HepG2 (cell line): ENCODE measurements at regions not wholly inside any gene's neighbourhood (a gene's known extent, or its start where the extent isn't known, plus 50 kb on each side); places are given as distances from the start of the nearest gene placed in this dataset.

ENCODE experiments used
- ATAC-seq: fragments of 200-7000 bp; cut with Tn5 transposase; 3 replicates; pipeline ENCODE4 v1.9.1; 2020; ENCODE audit warnings: mild to moderate bottlenecking, moderate library complexity
- BruUV-seq: library from RNA; stranded (reverse); fragments of 400-500 nt; replicated peaks from 2 replicates; lab custom pipeline; 2021; lab: Mats Ljungman, UMichigan
- CTCF ChIA-PET: fragments of 300-600 bp; formaldehyde crosslinking; extraction: SDS; loops from one replicate; lab custom pipeline; 2021; ENCODE audit warnings: low total read pairs, inconsistent platforms, low intra/inter-chr PET ratio; lab: Yijun Ruan, JAX
- POLR2A ChIA-PET: fragments of 350-600 bp; sonication (Branson Sonifier 250); formaldehyde crosslinking; loops from one replicate; lab custom pipeline; 2020; ENCODE audit warnings: antibody characterized with exemption, inconsistent platforms; lab: Yijun Ruan, JAX
- DNase-seq: peaks from one replicate; pipeline ENCODE4 v3.0.0-alpha.2; 2015; ENCODE audit warnings: low spot score
- FAIRE-seq: peaks from 3 replicates; lab custom pipeline; 2011; peaks lifted over from hg19 to GRCh38; lab: Jason Lieb, UNC
- H2AFZ ChIP-seq: one replicate; pipeline ENCODE4 v1.6.1; 2011; ENCODE audit warnings: low read length, inconsistent platforms
- H3K27ac ChIP-seq: fragments of 300-600 bp; 3 replicates; pipeline ENCODE4 v1.8.0; 2011; ENCODE audit warnings: mixed run types, mild to moderate bottlenecking, mixed read lengths, low read length, inconsistent platforms; ENCODE audit not compliant: insufficient read depth; ENCODE audit errors: extremely low read length
- H3K27me3 ChIP-seq, 2 experiments: fragments of 200-600 bp in 1 of 2; 2 replicates in 1 of 2; 3 replicates in 1 of 2; pipeline versions ENCODE4 v1.6.0 to v1.8.0; 2011; ENCODE audit warnings: low read length in 2 of 2, mild to moderate bottlenecking in 2 of 2, moderate library complexity in 2 of 2, inconsistent platforms in 1 of 2; ENCODE audit not compliant: insufficient read depth in 2 of 2, control insufficient read depth in 1 of 2
- H3K36me3 ChIP-seq, 2 experiments: fragments of 200-600 bp in 1 of 2; replicated peaks in 1 of 2; 2 replicates in 1 of 2; 3 replicates in 1 of 2; pipeline versions ENCODE4 v1.5.1 to v1.8.0; 2011; ENCODE audit warnings: low read length in 2 of 2, inconsistent platforms in 1 of 2; ENCODE audit not compliant: insufficient read depth in 2 of 2, control insufficient read depth in 1 of 2
- H3K4me1 ChIP-seq: 2 replicates; pipeline ENCODE4 v1.5.1; 2012; ENCODE audit warnings: low read length, inconsistent platforms; ENCODE audit not compliant: insufficient read depth
- H3K4me2 ChIP-seq: 2 replicates; pipeline ENCODE4 v1.6.0; 2011; ENCODE audit warnings: low read depth, low read length, inconsistent platforms
- H3K4me3 ChIP-seq, 3 experiments: fragments of 200-600 bp in 1 of 3; sonication (generic), shearing (Covaris generic) in 1 of 3; replicated peaks in 1 of 3; 2 replicates each; pipeline ENCODE4 v1.5.1; 2011 to 2016; ENCODE audit warnings: low read length in 3 of 3, inconsistent platforms in 2 of 3, low read depth in 2 of 3, mild to moderate bottlenecking in 2 of 3, control low read depth in 1 of 3, mixed read lengths in 1 of 3; ENCODE audit not compliant: insufficient read depth in 1 of 3
- H3K79me2 ChIP-seq: one replicate; pipeline ENCODE4 v1.6.1; 2011; ENCODE audit warnings: low read length, inconsistent platforms; ENCODE audit not compliant: insufficient read depth
- H3K9ac ChIP-seq: 2 replicates; pipeline ENCODE4 v1.6.0; 2011; ENCODE audit warnings: mild to moderate bottlenecking, low read depth, low read length, inconsistent platforms; ENCODE audit not compliant: insufficient read depth
- H3K9me3 ChIP-seq: 2 replicates; pipeline ENCODE4 v1.5.1; 2012; ENCODE audit warnings: mild to moderate bottlenecking, low read length
- H4K20me1 ChIP-seq: 2 replicates; pipeline ENCODE4 v1.6.0; 2011; ENCODE audit warnings: inconsistent platforms, mild to moderate bottlenecking, low read length, moderate library complexity; ENCODE audit not compliant: insufficient read depth
- BCL6 ChIP-seq: IDR thresholded peaks from 2 replicates; pipeline ENCODE4 v1.6.1; 2016; ENCODE audit warnings: missing genetic modification reagents, missing compliant biosample characterization
- CBX5 ChIP-seq: sonication (generic); formaldehyde crosslinking; IDR thresholded peaks from 2 replicates; pipeline ENCODE4 v1.4.0; 2020; ENCODE audit warnings: missing genetic modification reagents, borderline replicate concordance
- CERS6 ChIP-seq: sonication (generic); formaldehyde crosslinking; IDR thresholded peaks from 2 replicates; pipeline ENCODE4 v1.5.0; 2020; ENCODE audit warnings: missing genetic modification reagents
- ELF3 ChIP-seq: IDR thresholded peaks from 2 replicates; pipeline ENCODE4 v1.6.1; 2016; ENCODE audit warnings: missing genetic modification reagents, missing compliant biosample characterization
- EP300 ChIP-seq, 3 experiments: sonication (generic) in 1 of 3; formaldehyde crosslinking in 1 of 3; IDR thresholded peaks; 2 replicates each; pipeline versions ENCODE4 v1.5.1 to v1.6.1; 2011 to 2020; ENCODE audit warnings: low read depth in 2 of 3, low read length in 2 of 3, borderline replicate concordance in 1 of 3, improper control_type of control experiment in 1 of 3, mild to moderate bottlenecking in 1 of 3, missing genetic modification reagents in 1 of 3, moderate library complexity in 1 of 3
- ERF ChIP-seq: IDR thresholded peaks from 2 replicates; pipeline ENCODE4 v1.6.1; 2018; ENCODE audit warnings: missing biosample characterization, missing genetic modification reagents
- HNRNPL ChIP-seq: fragments of 200-400 bp; formaldehyde crosslinking; IDR thresholded peaks from 2 replicates; pipeline ENCODE4 v1.6.1; 2017; ENCODE audit warnings: mild to moderate bottlenecking, low read depth, low read length
- MYC ChIP-seq: sonication (generic); formaldehyde crosslinking; IDR thresholded peaks from 2 replicates; pipeline ENCODE4 v1.9.0; 2021; ENCODE audit warnings: missing genetic modification reagents, borderline replicate concordance
- NCOR1 ChIP-seq: fragments of 200-600 bp; sonication (generic); IDR thresholded peaks from 2 replicates; pipeline ENCODE4 v1.7.0; 2017; ENCODE audit warnings: antibody characterized with exemption, low read length, borderline replicate concordance
- PBX3 ChIP-seq: sonication (generic); formaldehyde crosslinking; IDR thresholded peaks from 2 replicates; pipeline ENCODE4 v1.8.1; 2023; ENCODE audit warnings: missing genetic modification reagents, inconsistent platforms, borderline replicate concordance
- RCOR2 ChIP-seq: IDR thresholded peaks from 2 replicates; pipeline ENCODE4 v1.6.1; 2016; ENCODE audit warnings: missing biosample characterization, missing genetic modification reagents
- SNRNP70 ChIP-seq: fragments of 200-400 bp; formaldehyde crosslinking; IDR thresholded peaks from 2 replicates; pipeline ENCODE4 v1.6.1; 2017; ENCODE audit warnings: mild to moderate bottlenecking, low read depth, low read length, moderate library complexity
- TRIM22 ChIP-seq: fragments of 450-650 bp; IDR thresholded peaks from 2 replicates; pipeline ENCODE4 v1.6.1; 2017
- ZNF160 ChIP-seq: sonication (generic); formaldehyde crosslinking; IDR thresholded peaks from 2 replicates; pipeline ENCODE4 v1.8.0; 2022; ENCODE audit warnings: mild to moderate bottlenecking, inconsistent platforms, missing genetic modification reagents
- ZNF274 ChIP-seq: sonication (generic); formaldehyde crosslinking; IDR thresholded peaks from 2 replicates; pipeline ENCODE4 v1.5.1; 2020; ENCODE audit warnings: mild to moderate bottlenecking, missing genetic modification reagents
- ZNF333 ChIP-seq: sonication (generic); formaldehyde crosslinking; IDR thresholded peaks from 2 replicates; pipeline ENCODE4 v1.4.0; 2020; ENCODE audit warnings: mild to moderate bottlenecking, missing genetic modification reagents, borderline replicate concordance
- ZNF615 ChIP-seq: sonication (generic); formaldehyde crosslinking; IDR thresholded peaks from 2 replicates; pipeline ENCODE4 v1.5.0; 2020; ENCODE audit warnings: mild to moderate bottlenecking, missing genetic modification reagents, borderline replicate concordance
- ZNF672 ChIP-seq: sonication (generic); formaldehyde crosslinking; IDR thresholded peaks from 2 replicates; pipeline ENCODE4 v1.8.1; 2022; ENCODE audit warnings: missing genetic modification reagents
- ZNF674 ChIP-seq: sonication (generic); formaldehyde crosslinking; IDR thresholded peaks from 2 replicates; pipeline ENCODE4 v1.5.0; 2020; ENCODE audit warnings: low read depth, mild to moderate bottlenecking, missing genetic modification reagents
- WGBS: methylation state at CpG from one replicate; pipeline ENCODE4 v1.1.6; 2017; ENCODE audit warnings: low lambda C conversion rate; 5-methylcytosine and 5-hydroxymethylcytosine counted together
- in situ Hi-C: cut with HindIII; loops from 2 replicates; pipeline ENCODE4 v1.10.0; 2017; ENCODE audit warnings: low pct_unique_long_range_greater_than_20kb; ENCODE audit not compliant: extremely low pct_ligation_motif_present
- intact Hi-C: fragments of 100-400 bp; cut with micrococcal nuclease; formaldehyde crosslinking; loops from one replicate; pipeline ENCODE4 v1.10.0; 2022; ENCODE audit not compliant: unreplicated experiment

GRCh38 chr13:111480503-111480902 lies 160.1 kb downstream of the TEX29 start:
- DNase-seq = no peak
- no peak overlapping the region for H3K27ac ChIP-seq
- no peak for ATAC-seq
- POLR2A ChIA-PET = no interaction called here
- in situ Hi-C loops (no loop called here), intact Hi-C loops (no loop called here)
- no peak overlapping the region for H3K4me2 ChIP-seq
- H3K4me3 ChIP-seq = no peak overlapping the region
- no peak overlapping the region for H3K9ac ChIP-seq
- no peaks in the 10 kb centered on the region for H4K20me1 ChIP-seq
- no peaks in the 10 kb centered on the region for H3K79me2 ChIP-seq
- no peaks in the 10 kb centered on the region for H3K4me1 ChIP-seq
- H3K9me3 ChIP-seq = no peaks in the 10 kb centered on the region
- no peak overlapping the region for H2AFZ ChIP-seq
- WGBS = 25% methylated on average over 8 of the region's 8 CpGs
- FAIRE-seq = no peak
- BruUV-seq = no TSS peak
- TF ChIP-seq TRIM22 (no peak), BCL6 (CRISPR knock-in tag) (no peak), NCOR1 (no peak), RCOR2 (CRISPR knock-in tag) (no peak), SNRNP70 (no peak), MYC (no peak), ELF3 (CRISPR knock-in tag) (no peak), ZNF615 (no peak), CERS6 (CRISPR knock-in tag) (no peak), EP300 (IDR thresholded peaks at IDR 0.05; ENCODE audit: low read depth in 2 of 2, low read length in 2 of 2) (no peak), EP300 (CRISPR knock-in tag; IDR thresholded peaks at IDR 0.05; ENCODE audit: borderline replicate concordance) (no peak), CBX5 (CRISPR knock-in tag) (no peak), ZNF160 (CRISPR knock-in tag) (no peak), ZNF672 (no peak), ZNF333 (no peak), ZNF674 (no peak), PBX3 (CRISPR knock-in tag) (no peak), ERF (CRISPR knock-in tag) (no peak), HNRNPL (no peak), ZNF274 (CRISPR knock-in tag) (no peak)
- no peaks in the 10 kb centered on the region for H3K36me3 ChIP-seq
- CTCF ChIA-PET = no interaction called here
- H3K27me3 ChIP-seq = peaks cover 3 to 59% of the 10 kb centered on the region in 2 experiments
